Ishikawa (cell line): ENCODE measurements at regions not wholly inside any gene's neighbourhood (a gene's known extent, or its start where the extent isn't known, plus 50 kb on each side); places are given as distances from the start of the nearest gene placed in this dataset.

Experiments used
- CEBPB ChIP-seq: IDR thresholded peaks from 2 replicates; pipeline ENCODE4 v1.6.1; 2012
- FOXM1 ChIP-seq: IDR thresholded peaks from 2 replicates; pipeline ENCODE4 v1.6.1; 2012; ENCODE audit warnings: low read depth, borderline replicate concordance
- NFIC ChIP-seq: IDR thresholded peaks from 2 replicates; pipeline ENCODE4 v1.6.1; 2012
- RAD21 ChIP-seq: IDR thresholded peaks from 2 replicates; pipeline ENCODE4 v1.6.1; 2012; ENCODE audit warnings: low read depth
- REST ChIP-seq: IDR thresholded peaks from 2 replicates; pipeline ENCODE4 v1.6.1; 2012; ENCODE audit warnings: low read depth, mild to moderate bottlenecking
- TAF1 ChIP-seq: IDR thresholded peaks from 2 replicates; pipeline ENCODE4 v1.6.1; 2012; ENCODE audit warnings: low read depth, mild to moderate bottlenecking
- TEAD4 ChIP-seq: IDR thresholded peaks from 2 replicates; pipeline ENCODE4 v1.6.1; 2012

- TF ChIP-seq RAD21 (no peak), CEBPB (no peak), TAF1 (no peak), TEAD4 (no peak), REST (no peak), FOXM1 (no peak), NFIC (no peak)
These were observed 191.0 kb upstream of the TCF4 start for GRCh38 chr18:55778788-55779690.
